Pancreas (tissue), 10 donors: ENCODE measurements at regions not wholly inside any gene's neighbourhood (a gene's known extent, or its start where the extent isn't known, plus 50 kb on each side); places are given as distances from the start of the nearest gene placed in this dataset.

Source experiments
- ATAC-seq, 4 donors: fragments of 200-7000 bp; cut with Tn5 transposase; one replicate each; pipeline versions ENCODE4 v1.8.0 to v1.9.1; 2020; ENCODE audit warnings: mild to moderate bottlenecking in 4 of 4, moderate library complexity in 4 of 4
- DNase-seq, 6 donors: peaks; one replicate each; pipeline ENCODE4 v3.0.0-alpha.2; 2020
- FAIRE-seq: peaks from 2 replicates; lab custom pipeline; 2012; peaks lifted over from hg19 to GRCh38; lab: Jason Lieb, UNC
- H3K27ac ChIP-seq, 4 donors: fragments of 200-600 bp; sonication (generic); 1 replicate in 3 of 4; 2 replicates in 1 of 4; pipeline versions ENCODE4 v1.5.0 to v1.8.0; 2020
- H3K27me3 ChIP-seq, 4 donors: fragments of 200-600 bp; one replicate each; pipeline ENCODE4 v1.8.0; 2021
- H3K36me3 ChIP-seq, 3 donors: fragments of 200-600 bp; sonication (generic) in 1 of 3; one replicate each; pipeline versions ENCODE4 v1.5.0 to v1.8.0; 2020 to 2021
- H3K4me1 ChIP-seq, 3 donors: fragments of 200-600 bp; one replicate each; pipeline ENCODE4 v1.8.0; 2021
- H3K4me3 ChIP-seq, 4 donors: fragments of 200-600 bp; sonication (generic) in 2 of 4; one replicate each; pipeline versions ENCODE4 v1.5.0 to v1.8.0; 2020 to 2021
- H3K9me3 ChIP-seq, 4 donors: fragments of 200-600 bp; one replicate each; pipeline ENCODE4 v1.8.0; 2021
- CTCF ChIP-seq, 4 donors: fragments of 200-600 bp; sonication (generic) in 3 of 4; IDR thresholded peaks; one replicate each; pipeline versions ENCODE4 v1.5.0 to v1.8.0; 2021; ENCODE audit warnings: antibody characterized with exemption in 4 of 4
- WGBS, 2 donors: extraction: QIAGEN DNeasy Blood & Tissue Kit; methylation state at CpG; one replicate each; pipeline ENCODE4 v1.1.7; 2013; 5-methylcytosine and 5-hydroxymethylcytosine counted together
- intact Hi-C, 3 donors: fragments of 100-400 bp; cut with DNase I; formaldehyde crosslinking; loops; one replicate each; pipeline versions ENCODE4 v1.11.1 to v1.14.2; 2022
- donor health status: healthy with polysubstance abuse.
- donor health status: DM: no; HTN: no; CAD: no; lungs with moderate emphysema.
- donor health status: DM: no; HTN: no; CAD: no.
- donor health status: control.
- donor health status: control.
- donor health status: Bipolar disorder and iron deficiency.
- donor health status: DM: yes; HTN: yes; CAD: no.
- donor health status: DM: no; HTN: no; CAD: no.
- donor health status: DM: no; HTN: no; CAD: no.
- donor health status: DM: yes; HTN: yes; CAD: no.

GRCh38 chr4:115607311-115607710 is 493.9 kb upstream of the NDST4 start:
- H3K27ac ChIP-seq, result no peak overlapping the region
- H3K4me3 ChIP-seq, result no peak overlapping the region
- no peaks in the 10 kb centered on the region for H3K4me1 ChIP-seq
- H3K9me3 ChIP-seq, result no peaks in the 10 kb centered on the region
- intact Hi-C loops, result no loop called here
- no peak for FAIRE-seq
- no peak for DNase-seq
- H3K36me3 ChIP-seq, result no peaks in the 10 kb centered on the region
- no peak for ATAC-seq
- no peaks in the 10 kb centered on the region for H3K27me3 ChIP-seq
- no peak for TF ChIP-seq CTCF (IDR thresholded peaks at IDR 0.05)
- 48 to 62% methylated on average over 3 of the region's 3 CpGs for WGBS, 2 donors

GRCh38 chr4:115596265-115597001 is 483.0 kb upstream of the NDST4 start:
- 38 to 53% methylated on average over 3 of the region's 3 CpGs for WGBS, 2 donors
- no peak overlapping the region for H3K4me3 ChIP-seq
- no peaks in the 10 kb centered on the region for H3K36me3 ChIP-seq
- no peaks in the 10 kb centered on the region for H3K4me1 ChIP-seq
- no peak for TF ChIP-seq CTCF (IDR thresholded peaks at IDR 0.05)
- FAIRE-seq, result no peak
- no peak for DNase-seq
- ATAC-seq, result no peak
- H3K9me3 ChIP-seq, result no peaks in the 10 kb centered on the region
- H3K27me3 ChIP-seq, result no peaks in the 10 kb centered on the region
- no peak overlapping the region for H3K27ac ChIP-seq
- intact Hi-C loops, result no loop called here

- DNase-seq (no peak), ATAC-seq (no peak)
- H3K4me1 ChIP-seq, result no peaks in the 10 kb centered on the region
Measured at GRCh38 chr4:115580901-115581300, 467.5 kb upstream of the NDST4 start.

GRCh38 chr4:115575851-115576250 is 462.4 kb upstream of the NDST4 start:
- H3K9me3 ChIP-seq, result no peaks in the 10 kb centered on the region
- H3K27me3 ChIP-seq, result no peaks in the 10 kb centered on the region
- TF ChIP-seq CTCF (IDR thresholded peaks at IDR 0.05), result no peak
- H3K4me3 ChIP-seq, result no peak overlapping the region
- H3K27ac ChIP-seq, result no peak overlapping the region
- H3K4me1 ChIP-seq, result no peaks in the 10 kb centered on the region
- intact Hi-C loops, result no loop called here
- H3K36me3 ChIP-seq, result no peaks in the 10 kb centered on the region
- no peak for FAIRE-seq
- 42 to 50% methylated on average over 1 of the region's 1 CpG for WGBS, 2 donors
- no peak for ATAC-seq
- no peak for DNase-seq

More at GRCh38 chr4:115580901-115581300, 467.5 kb upstream of the NDST4 start:
- Histone ChIP-seq H3K27ac (no peak overlapping the region), H3K4me3 (no peak overlapping the region), H3K27me3 (no peaks in the 10 kb centered on the region), H3K9me3 (no peaks in the 10 kb centered on the region), H3K36me3 (no peaks in the 10 kb centered on the region)
- intact Hi-C loops, result no loop called here
- TF ChIP-seq CTCF (IDR thresholded peaks at IDR 0.05), result no peak
- FAIRE-seq, result no peak

GRCh38 chr4:115562506-115562905 is 449.1 kb upstream of the NDST4 start:
- H3K27ac ChIP-seq, result no peak overlapping the region
- WGBS, 2 donors, result 25 to 33% methylated on average over 2 of the region's 2 CpGs
- intact Hi-C loops, result no loop called here
- H3K9me3 ChIP-seq, result no peaks in the 10 kb centered on the region
- FAIRE-seq (no peak), DNase-seq (no peak), ATAC-seq (no peak)
- no peaks in the 10 kb centered on the region for H3K4me1 ChIP-seq
- H3K4me3 ChIP-seq, result no peak overlapping the region
- TF ChIP-seq CTCF (IDR thresholded peaks at IDR 0.05), result no peak
- no peaks in the 10 kb centered on the region for H3K36me3 ChIP-seq
- H3K27me3 ChIP-seq, result no peaks in the 10 kb centered on the region
